ENCODE measurements at regions not wholly inside any gene's neighbourhood (a gene's known extent, or its start where the extent isn't known, plus 50 kb on each side); places are given as distances from the start of the nearest gene placed in this dataset.

DNA sequence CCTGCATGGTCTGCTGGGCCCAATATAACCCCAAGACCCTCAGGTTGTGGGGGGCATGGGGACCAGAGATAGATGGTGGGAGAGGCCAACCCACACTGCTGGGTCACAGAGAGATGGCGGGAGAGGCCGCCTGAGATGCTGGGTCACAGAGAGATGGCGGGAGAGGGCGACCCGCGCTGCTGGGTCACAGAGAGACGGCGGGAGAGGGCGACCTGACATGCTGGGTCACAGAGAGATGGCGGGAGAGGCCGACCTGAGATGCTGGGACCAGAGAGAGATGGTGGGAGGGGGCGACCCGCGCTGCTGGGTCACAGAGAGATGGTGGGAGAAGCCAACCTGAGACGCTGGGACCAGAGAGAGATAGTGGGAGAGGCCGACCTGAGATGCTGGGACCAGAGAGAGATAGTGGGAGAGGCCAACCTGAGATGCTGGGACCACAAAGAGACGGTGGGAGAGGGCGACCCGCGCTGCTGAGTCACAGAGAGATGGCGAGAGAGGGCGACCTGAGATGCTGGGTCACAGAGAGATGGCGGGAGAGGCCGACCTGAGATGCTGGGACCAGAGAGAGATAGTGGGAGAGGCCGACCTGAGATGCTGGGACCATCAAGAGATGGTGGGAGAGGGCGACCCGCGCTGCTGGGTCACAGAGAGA, 133.2 kb downstream of the DLL1 start:
- no peak overlapping the region for H3K4me3 ChIP-seq (ENCODE audit: low read depth, low read length)
- TF ChIP-seq, protein P1, sequence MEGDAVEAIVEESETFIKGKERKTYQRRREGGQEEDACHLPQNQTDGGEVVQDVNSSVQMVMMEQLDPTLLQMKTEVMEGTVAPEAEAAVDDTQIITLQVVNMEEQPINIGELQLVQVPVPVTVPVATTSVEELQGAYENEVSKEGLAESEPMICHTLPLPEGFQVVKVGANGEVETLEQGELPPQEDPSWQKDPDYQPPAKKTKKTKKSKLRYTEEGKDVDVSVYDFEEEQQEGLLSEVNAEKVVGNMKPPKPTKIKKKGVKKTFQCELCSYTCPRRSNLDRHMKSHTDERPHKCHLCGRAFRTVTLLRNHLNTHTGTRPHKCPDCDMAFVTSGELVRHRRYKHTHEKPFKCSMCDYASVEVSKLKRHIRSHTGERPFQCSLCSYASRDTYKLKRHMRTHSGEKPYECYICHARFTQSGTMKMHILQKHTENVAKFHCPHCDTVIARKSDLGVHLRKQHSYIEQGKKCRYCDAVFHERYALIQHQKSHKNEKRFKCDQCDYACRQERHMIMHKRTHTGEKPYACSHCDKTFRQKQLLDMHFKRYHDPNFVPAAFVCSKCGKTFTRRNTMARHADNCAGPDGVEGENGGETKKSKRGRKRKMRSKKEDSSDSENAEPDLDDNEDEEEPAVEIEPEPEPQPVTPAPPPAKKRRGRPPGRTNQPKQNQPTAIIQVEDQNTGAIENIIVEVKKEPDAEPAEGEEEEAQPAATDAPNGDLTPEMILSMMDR (IDR thresholded peaks at IDR 0.05; ENCODE audit: low read depth, low read length) = no peak

DNA sequence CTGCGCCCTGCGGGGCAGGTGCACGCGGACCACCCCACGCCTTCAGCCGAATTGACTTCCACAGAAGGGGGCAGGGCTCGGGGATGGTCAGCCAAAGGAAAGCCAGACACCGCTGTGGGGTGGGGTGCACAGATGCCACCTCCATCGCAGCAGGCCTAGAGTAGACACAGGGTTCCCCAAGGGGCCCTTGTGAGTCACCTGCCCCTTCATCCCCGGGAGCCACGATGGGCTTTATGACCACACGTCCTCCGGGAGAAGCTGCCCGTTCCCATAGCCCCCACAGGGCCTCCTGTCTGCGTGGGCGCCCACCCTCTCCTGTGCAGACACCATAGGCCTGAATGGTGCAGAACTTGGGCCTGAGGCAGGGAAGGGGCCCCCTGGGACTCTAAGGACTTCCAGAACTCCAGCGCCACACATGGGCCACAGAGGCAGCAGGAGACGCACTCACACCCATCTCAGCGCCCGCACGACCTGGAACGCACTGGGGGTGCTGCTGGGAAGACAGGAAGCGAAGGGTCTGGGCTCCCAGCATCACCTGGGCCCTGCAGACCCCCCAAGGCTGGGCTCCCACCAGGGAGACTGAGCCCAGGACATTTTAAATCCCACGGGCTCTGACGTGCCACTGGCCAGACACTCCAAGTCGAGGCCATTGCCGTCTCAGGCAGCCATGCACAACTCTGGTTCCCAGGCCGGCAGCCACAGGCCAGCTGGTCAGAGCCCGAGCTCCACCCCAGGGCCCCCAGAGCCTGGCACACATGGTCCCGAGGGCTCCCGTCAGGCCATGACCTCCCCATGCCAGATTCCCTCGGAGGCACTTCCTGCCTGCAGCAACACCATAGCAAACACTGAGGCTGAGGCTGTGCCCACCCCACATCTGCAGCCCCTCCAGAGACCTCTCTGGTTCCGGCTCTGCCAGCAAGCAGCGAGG, 134.2 kb downstream of the DLL1 start:
- TF ChIP-seq, protein P1 (IDR thresholded peaks at IDR 0.05; ENCODE audit: low read depth, low read length) = no peak
- H3K4me3 ChIP-seq (ENCODE audit: low read depth, low read length) = no peak overlapping the region

DNA sequence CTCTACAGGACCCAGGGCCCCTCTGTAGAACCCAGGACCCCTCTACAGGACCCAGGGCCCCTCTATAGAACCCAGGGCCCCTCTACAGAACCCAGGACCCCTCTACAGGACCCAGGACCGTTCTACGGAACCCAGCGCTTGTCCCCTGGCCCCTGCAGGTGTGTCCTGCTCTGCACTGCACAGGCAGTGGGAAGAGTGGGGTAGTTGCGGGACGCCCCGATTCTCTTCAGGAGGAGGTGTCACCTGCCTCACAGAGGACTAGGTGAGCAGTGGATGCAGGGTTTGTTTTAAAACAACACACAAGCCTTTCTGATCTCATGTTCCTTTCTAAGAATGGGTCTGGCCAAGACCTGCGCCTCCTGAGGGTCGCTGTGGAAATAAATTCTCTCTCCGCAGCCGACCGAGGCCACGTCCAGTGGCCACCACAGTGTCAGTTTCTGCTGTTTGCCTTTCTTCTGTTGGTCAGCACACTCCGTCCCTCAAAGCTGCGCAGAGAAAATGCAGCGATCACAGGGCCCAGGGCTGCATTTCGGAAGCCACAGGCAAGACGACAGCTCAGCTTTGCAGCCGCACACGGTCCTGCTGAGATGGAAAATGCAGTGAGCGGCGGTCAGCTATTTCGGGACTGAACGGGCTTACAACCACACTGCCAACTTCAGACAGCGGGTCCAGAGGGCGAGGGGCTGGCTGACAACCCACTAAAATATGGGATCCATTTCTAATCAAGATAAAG, 135.2 kb downstream of the DLL1 start:
- TF ChIP-seq, protein P1 (IDR thresholded peaks at IDR 0.05; ENCODE audit: low read depth, low read length) = no peak
- no peak overlapping the region for H3K4me3 ChIP-seq (ENCODE audit: low read depth, low read length)

DNA sequence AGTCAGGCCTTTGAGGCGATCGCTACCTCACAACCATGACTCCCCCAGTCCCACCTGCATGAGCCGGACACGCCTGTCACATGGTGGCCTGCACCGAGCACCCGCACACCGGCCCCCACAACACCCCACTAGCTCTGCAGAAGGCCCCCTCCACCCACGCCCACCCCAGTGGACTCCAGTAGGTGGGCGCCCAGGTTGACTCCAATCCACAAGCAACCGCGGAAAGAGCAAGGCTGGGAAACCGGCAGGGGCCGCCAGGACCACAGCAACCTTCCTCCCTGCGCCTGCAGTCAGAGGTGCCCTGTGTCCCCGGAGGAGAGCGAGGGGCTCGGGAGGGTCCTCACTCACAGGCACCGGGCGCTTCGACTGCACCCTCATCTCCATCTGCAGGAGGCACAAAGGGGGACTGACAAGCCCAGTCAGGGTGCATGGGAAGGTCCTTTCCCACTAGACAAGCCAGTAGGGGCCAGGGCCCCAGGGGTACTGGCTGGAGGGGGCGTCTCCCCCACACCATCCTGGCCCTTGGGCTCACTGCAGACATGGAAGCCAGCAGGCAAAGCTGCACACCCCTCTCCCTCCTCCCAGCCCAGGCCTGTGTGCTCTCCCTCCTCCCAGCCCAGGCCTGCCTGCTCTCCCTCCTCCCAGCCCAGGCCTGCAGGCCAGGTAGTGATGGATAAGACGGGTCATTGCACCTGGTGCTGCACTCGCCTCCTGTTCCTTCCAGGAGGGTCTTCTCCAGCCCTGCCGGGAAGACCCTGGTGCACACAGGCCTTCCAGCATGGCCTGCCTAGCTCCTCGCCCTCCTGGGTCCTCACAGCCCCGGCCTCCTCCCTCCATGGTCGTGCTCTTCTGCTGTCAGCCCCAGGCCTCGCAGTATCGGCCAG, 137.2 kb downstream of the DLL1 start:
- TF ChIP-seq, protein P1 (IDR thresholded peaks at IDR 0.05; ENCODE audit: low read depth, low read length) = no peak

DNA sequence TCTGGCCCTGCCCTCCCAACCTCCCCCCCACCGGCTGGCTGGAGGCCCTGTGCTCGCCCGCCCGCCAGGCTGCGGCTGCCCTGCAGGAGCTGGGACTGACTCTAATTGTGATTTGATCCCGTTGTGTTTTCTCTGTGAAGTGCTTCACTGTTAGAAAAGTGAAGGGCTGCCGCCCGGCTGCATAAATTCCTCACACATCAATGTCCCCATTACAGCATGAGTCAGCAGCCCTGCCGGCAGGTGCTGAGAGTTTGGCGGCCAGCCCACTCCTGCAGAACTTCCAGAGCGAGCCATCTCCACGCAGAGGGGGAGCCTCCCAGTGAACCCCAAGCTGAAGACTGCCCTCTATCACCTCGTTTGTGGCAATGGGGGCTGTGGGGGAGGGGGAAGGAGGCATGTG, 137.9 kb downstream of the DLL1 start:
- TF ChIP-seq, protein P1 (IDR thresholded peaks at IDR 0.05; ENCODE audit: low read depth, low read length) = no peak
- no peak overlapping the region for H3K4me3 ChIP-seq (ENCODE audit: low read depth, low read length)

More for the DNA sequence above, 137.2 kb downstream of the DLL1 start:
- H3K4me3 ChIP-seq (ENCODE audit: low read depth, low read length) = no peak overlapping the region

DNA sequence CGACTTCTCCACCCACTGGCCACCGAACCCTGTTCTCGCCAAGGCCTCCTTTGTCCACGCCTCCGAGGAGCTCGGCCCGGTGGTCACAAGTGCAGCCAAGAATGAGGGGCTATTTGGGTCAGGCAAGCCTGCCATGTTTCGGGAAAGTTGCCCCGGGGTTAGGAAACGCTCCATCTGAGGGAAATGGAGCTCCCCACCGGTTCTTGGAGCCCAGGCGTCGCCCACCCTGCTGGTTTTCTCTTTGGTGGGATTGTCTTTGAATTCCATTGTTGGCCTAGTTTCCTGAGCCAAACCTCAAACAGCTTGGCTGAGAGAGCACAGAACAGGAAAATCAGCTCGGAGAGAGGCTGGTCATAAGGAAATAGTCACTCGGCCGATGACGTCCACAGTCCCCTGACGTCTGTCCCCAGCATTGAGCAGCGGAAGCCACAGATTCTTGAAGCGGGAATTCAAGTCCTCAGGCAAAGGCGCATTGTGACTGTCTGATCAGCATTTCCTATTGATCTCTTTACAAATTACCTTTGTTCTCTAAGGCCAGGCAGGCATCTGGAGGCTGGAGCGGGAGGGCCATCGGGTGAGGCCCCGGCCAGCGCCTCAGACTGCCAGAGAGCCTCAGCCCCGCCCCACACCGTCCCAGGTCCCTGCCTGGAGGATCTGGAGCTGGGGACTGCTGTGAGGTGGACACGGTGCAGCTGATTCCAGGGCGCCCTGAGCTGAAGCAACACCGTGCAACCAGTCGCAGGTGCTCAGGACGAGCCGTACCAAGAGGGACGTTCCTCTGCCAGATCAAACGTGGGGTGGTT, 138.6 kb downstream of the DLL1 start:
- no peak overlapping the region for H3K4me3 ChIP-seq (ENCODE audit: low read depth, low read length)
- TF ChIP-seq, protein P1 (IDR thresholded peaks at IDR 0.05; ENCODE audit: low read depth, low read length) = no peak

Measured in WI38 (cell line).